SU-DHL-6 (cell line): ENCODE measurements at regions not wholly inside any gene's neighbourhood (a gene's known extent, or its start where the extent isn't known, plus 50 kb on each side); places are given as distances from the start of the nearest gene placed in this dataset.

Experiments used
- H2AFZ ChIP-seq: fragments of 200-600 bp; sonication (generic); 2 replicates; pipeline ENCODE4 v1.6.1; 2014; ENCODE audit warnings: low read depth, mild to moderate bottlenecking, moderate library complexity, mixed read lengths, antibody characterized with exemption, low read length; ENCODE audit not compliant: severe bottlenecking
- H3F3A ChIP-seq: fragments of 200-600 bp; shearing (Covaris generic); 2 replicates; pipeline ENCODE4 v1.6.0; 2016; ENCODE audit warnings: antibody characterized with exemption, mild to moderate bottlenecking; ENCODE audit not compliant: insufficient read depth
- H3K27ac ChIP-seq: fragments of 200-600 bp; sonication (generic); 2 replicates; pipeline ENCODE4 v1.5.1; 2016; ENCODE audit warnings: low read depth, mild to moderate bottlenecking, low read length, moderate library complexity, mixed read lengths
- H3K27me3 ChIP-seq: fragments of 200-600 bp; sonication (generic), shearing (Covaris generic); 2 replicates; pipeline ENCODE4 v1.6.0; 2014; ENCODE audit warnings: mild to moderate bottlenecking, low read length
- H3K36me3 ChIP-seq: fragments of 200-600 bp; sonication (generic); 2 replicates; pipeline ENCODE4 v1.6.1; 2014; ENCODE audit warnings: mild to moderate bottlenecking, low read length, mixed read lengths
- H3K4me2 ChIP-seq: fragments of 300-600, 200-600 bp; shearing (Covaris generic), sonication (generic); 2 replicates; pipeline ENCODE4 v1.6.0; 2014; ENCODE audit warnings: low read length, low read depth, mild to moderate bottlenecking; ENCODE audit not compliant: poor library complexity, severe bottlenecking
- H3K4me3 ChIP-seq: fragments of 200-600 bp; sonication (generic); 2 replicates; pipeline ENCODE4 v1.5.1; 2014; ENCODE audit warnings: antibody characterized with exemption, low read length, mild to moderate bottlenecking, mixed read lengths; ENCODE audit not compliant: insufficient read depth, poor library complexity, severe bottlenecking
- H3K79me2 ChIP-seq: fragments of 200-600 bp; sonication (generic); 2 replicates; pipeline ENCODE4 v1.6.1; 2014; ENCODE audit warnings: mild to moderate bottlenecking, low read length, moderate library complexity; ENCODE audit not compliant: insufficient read depth
- H3K9ac ChIP-seq: fragments of 200-600 bp; sonication (generic); 2 replicates; pipeline ENCODE4 v1.7.0; 2014; ENCODE audit warnings: mild to moderate bottlenecking, low read length
- H3K9me2 ChIP-seq: fragments of 200-600 bp; sonication (generic); replicated peaks from 2 replicates; pipeline ENCODE4 v1.6.1; 2014; ENCODE audit warnings: low read length; ENCODE audit not compliant: insufficient read depth
- H3K9me3 ChIP-seq: fragments of 200-600 bp; sonication (generic); 2 replicates; pipeline ENCODE4 v1.6.1; 2014; ENCODE audit warnings: low read length, mixed read lengths; ENCODE audit not compliant: insufficient read depth
- H4K20me1 ChIP-seq: fragments of 200-600 bp; sonication (generic); 2 replicates; pipeline ENCODE4 v1.6.1; 2014; ENCODE audit warnings: low read depth, mild to moderate bottlenecking, antibody characterized with exemption, low read length, moderate library complexity, mixed read lengths
- EZH2phosphoT487 ChIP-seq: fragments of 200-600 bp; sonication (generic), shearing (Covaris generic); conservative IDR thresholded peaks from 2 replicates; pipeline ENCODE4 v1.6.1; 2018; ENCODE audit warnings: mild to moderate bottlenecking, antibody characterized with exemption, low read length, moderate library complexity, mixed read lengths
- TF ChIP-seq, protein P1 (sequence below): fragments of 200-600 bp; sonication (generic); IDR thresholded peaks from one replicate; pipeline ENCODE4 v1.5.1; 2017; ENCODE audit warnings: antibody characterized with exemption, mild to moderate bottlenecking, low read length, moderate library complexity; ENCODE audit not compliant: insufficient read depth, poor library complexity, severe bottlenecking

DNA sequence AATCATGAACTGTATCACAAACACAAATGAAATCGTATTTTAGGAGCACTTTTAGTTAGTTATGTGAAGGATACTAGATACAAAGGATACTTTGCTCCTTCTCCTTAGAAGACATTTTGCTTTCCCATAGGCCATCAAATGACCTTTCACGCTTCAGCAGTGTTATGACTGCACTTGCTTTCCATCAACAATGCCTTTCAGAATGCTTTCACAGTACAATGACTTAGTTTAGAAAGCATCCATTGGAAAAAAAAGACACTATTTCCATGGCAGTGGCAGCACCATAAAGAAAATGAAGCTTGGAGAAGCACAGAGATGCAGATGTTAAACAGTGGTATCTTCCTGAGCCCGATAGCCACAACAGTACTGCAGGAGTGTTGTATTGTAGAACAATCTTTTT, 203.9 kb downstream of the PCSK1 start:
- no peak overlapping the region for H3K27ac ChIP-seq
- H3K4me3 ChIP-seq: no peak overlapping the region
- no peak overlapping the region for H2AFZ ChIP-seq

DNA sequence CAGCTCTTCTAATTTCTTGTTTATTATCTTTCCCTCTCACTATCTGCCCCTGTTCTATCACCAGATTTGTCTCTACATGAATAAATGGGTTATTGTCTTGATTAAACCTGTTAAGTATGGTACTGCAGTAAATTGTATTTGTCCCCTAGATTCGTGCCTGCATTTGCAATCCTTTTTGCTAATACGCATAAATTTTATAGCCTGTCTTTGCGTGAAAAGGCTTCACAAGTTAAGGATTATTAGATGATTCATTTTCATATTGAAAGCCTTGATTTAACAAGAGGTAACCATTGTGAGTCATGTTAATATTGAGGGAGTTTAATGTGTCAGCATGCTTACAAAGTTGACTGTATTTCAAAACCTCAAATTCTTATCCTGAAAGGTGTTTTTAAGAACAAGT, 204.6 kb downstream of the PCSK1 start:
- Histone ChIP-seq H3K4me2 (no peak overlapping the region), H3K27ac (no peak overlapping the region), H3K9me2 (no peaks in the 10 kb centered on the region), H2AFZ (no peak overlapping the region), H3K79me2 (no peaks in the 10 kb centered on the region), H3K9me3 (no peaks in the 10 kb centered on the region), H3K4me3 (no peak overlapping the region), H3F3A (no peaks in the 10 kb centered on the region), H3K9ac (no peak overlapping the region), H3K36me3 (no peaks in the 10 kb centered on the region), H3K27me3 (no peaks in the 10 kb centered on the region), H4K20me1 (no peaks in the 10 kb centered on the region)
- no peak for TF ChIP-seq EZH2phosphoT487
- TF ChIP-seq, protein P1, sequence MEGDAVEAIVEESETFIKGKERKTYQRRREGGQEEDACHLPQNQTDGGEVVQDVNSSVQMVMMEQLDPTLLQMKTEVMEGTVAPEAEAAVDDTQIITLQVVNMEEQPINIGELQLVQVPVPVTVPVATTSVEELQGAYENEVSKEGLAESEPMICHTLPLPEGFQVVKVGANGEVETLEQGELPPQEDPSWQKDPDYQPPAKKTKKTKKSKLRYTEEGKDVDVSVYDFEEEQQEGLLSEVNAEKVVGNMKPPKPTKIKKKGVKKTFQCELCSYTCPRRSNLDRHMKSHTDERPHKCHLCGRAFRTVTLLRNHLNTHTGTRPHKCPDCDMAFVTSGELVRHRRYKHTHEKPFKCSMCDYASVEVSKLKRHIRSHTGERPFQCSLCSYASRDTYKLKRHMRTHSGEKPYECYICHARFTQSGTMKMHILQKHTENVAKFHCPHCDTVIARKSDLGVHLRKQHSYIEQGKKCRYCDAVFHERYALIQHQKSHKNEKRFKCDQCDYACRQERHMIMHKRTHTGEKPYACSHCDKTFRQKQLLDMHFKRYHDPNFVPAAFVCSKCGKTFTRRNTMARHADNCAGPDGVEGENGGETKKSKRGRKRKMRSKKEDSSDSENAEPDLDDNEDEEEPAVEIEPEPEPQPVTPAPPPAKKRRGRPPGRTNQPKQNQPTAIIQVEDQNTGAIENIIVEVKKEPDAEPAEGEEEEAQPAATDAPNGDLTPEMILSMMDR: no peak

More for the DNA sequence above, 203.9 kb downstream of the PCSK1 start:
- no peaks in the 10 kb centered on the region for H3K9me3 ChIP-seq
- H3K27me3 ChIP-seq: no peaks in the 10 kb centered on the region
- no peak for TF ChIP-seq EZH2phosphoT487
- TF ChIP-seq, protein P1: no peak
- H4K20me1 ChIP-seq: no peaks in the 10 kb centered on the region
- no peak overlapping the region for H3K9ac ChIP-seq
- no peaks in the 10 kb centered on the region for H3F3A ChIP-seq
- no peaks in the 10 kb centered on the region for H3K36me3 ChIP-seq
- H3K9me2 ChIP-seq: no peaks in the 10 kb centered on the region
- H3K4me2 ChIP-seq: no peak overlapping the region
- H3K79me2 ChIP-seq: no peaks in the 10 kb centered on the region

DNA sequence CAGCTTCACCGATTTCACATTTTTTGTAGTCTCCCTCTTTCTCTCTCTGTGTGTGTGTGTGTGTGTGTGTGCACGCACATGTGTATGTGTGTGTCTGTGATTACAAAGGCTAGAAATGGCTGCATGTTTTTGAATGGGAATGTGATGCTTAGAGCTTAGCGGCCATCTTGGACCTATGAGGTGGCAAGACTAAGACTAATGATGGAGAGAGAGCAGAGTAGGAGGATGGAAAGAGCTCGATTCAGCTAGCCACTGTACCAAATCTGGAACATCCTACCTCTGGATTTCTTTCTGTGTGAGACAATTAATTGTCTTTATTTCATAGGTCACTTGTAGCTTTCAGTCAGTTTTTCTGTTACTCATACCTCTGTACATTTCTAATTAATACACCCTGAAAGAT, 205.1 kb downstream of the PCSK1 start:
- no peaks in the 10 kb centered on the region for H3F3A ChIP-seq
- H4K20me1 ChIP-seq: no peaks in the 10 kb centered on the region
- no peak for TF ChIP-seq EZH2phosphoT487
- TF ChIP-seq, protein P1: no peak
- H3K27me3 ChIP-seq: no peaks in the 10 kb centered on the region
- no peak overlapping the region for H3K4me2 ChIP-seq
- no peak overlapping the region for H3K4me3 ChIP-seq
- H3K36me3 ChIP-seq: no peaks in the 10 kb centered on the region
- H3K9ac ChIP-seq: no peak overlapping the region
- no peaks in the 10 kb centered on the region for H3K9me3 ChIP-seq
- no peak overlapping the region for H3K27ac ChIP-seq
- H3K9me2 ChIP-seq: no peaks in the 10 kb centered on the region
- H3K79me2 ChIP-seq: no peaks in the 10 kb centered on the region
- H2AFZ ChIP-seq: no peak overlapping the region
